ENCODE measurements at regions not wholly inside any gene's neighbourhood (a gene's known extent, or its start where the extent isn't known, plus 50 kb on each side); places are given as distances from the start of the nearest gene placed in this dataset.

DNA sequence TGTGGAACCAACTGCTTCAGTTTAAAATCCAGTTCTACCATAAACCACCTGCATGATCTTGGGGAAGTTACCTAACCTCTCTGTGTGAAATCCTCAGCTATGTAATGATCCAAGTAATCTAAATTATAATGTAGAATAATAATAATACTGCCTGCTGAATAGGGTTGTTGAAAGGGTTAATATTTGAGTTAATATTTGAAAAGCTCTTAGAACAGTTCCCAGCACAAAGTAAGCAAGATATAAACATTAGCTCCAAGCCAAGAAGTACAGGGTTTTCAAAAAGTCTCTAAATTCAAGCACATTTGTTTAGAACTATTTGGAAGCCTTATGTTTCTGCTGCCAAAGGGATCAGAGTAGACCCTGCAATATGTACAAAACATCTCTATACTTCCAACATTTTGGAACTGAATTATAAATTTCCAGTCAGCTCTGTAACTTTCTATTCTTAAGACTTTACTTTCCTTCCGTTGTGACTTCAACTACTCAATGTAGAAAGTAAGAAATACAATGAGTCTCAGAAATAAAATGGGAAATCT is 76.7 kb upstream of the FAM9C start:
- no peak overlapping the region for H3K27ac Mint-ChIP-seq (ENCODE audit: unreplicated experiment)
- peaks cover 36% of the 10 kb centered on the region for H3K4me1 Mint-ChIP-seq
- H3K9me3 Mint-ChIP-seq = peaks cover 7% of the 10 kb centered on the region

GRCh38 chrX:13120017-13120416 is 75.6 kb upstream of the FAM9C start:
- H3K4me3 Mint-ChIP-seq = no peak overlapping the region
- H3K36me3 Mint-ChIP-seq (ENCODE audit: low read depth) = no peaks in the 10 kb centered on the region
- peaks cover 7% of the 10 kb centered on the region for H3K9me3 Mint-ChIP-seq
- H3K27me3 Mint-ChIP-seq (ENCODE audit: low read depth) = no peaks in the 10 kb centered on the region
- no peak overlapping the region for H3K27ac Mint-ChIP-seq (ENCODE audit: unreplicated experiment)
- DNase-seq (ENCODE audit: low read depth, low spot score) = no peak
- H3K4me1 Mint-ChIP-seq = peaks cover 30% of the 10 kb centered on the region
- no peak for TF ChIP-seq CTCF (conservative IDR thresholded peaks at IDR 0.05)

More for the DNA sequence above, 76.7 kb upstream of the FAM9C start:
- no peaks in the 10 kb centered on the region for H3K36me3 Mint-ChIP-seq (ENCODE audit: low read depth)
- H3K4me3 Mint-ChIP-seq = no peak overlapping the region
- no peak for TF ChIP-seq CTCF (conservative IDR thresholded peaks at IDR 0.05)
- no peak for DNase-seq (ENCODE audit: low read depth, low spot score)
- no peaks in the 10 kb centered on the region for H3K27me3 Mint-ChIP-seq (ENCODE audit: low read depth)

DNA sequence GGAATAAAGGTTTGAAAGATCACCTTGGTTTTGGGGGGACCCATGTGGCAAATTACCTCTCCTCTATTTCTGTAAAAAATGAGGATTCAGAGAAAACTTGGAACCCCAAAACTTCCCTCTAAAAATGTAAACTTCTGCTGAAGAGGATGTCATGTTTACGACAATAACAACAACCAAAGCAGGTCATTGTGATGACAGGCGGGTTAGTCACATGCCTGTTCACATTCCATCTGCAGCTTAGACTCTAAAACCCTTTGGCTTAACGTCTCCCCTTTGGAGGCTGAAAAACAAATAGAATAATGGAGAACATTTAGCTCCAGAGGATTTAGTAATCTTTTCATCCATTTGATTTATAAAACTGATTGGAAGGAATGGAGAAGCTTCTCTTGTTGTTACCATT is 75.0 kb upstream of the FAM9C start:
- Mint-ChIP-seq H3K36me3 (ENCODE audit: low read depth) (no peaks in the 10 kb centered on the region), H3K4me3 (no peak overlapping the region), H3K27ac (ENCODE audit: unreplicated experiment) (no peak overlapping the region), H3K9me3 (peaks cover 10% of the 10 kb centered on the region), H3K27me3 (ENCODE audit: low read depth) (no peaks in the 10 kb centered on the region), H3K4me1 (peaks cover 24% of the 10 kb centered on the region)
- no peak for DNase-seq (ENCODE audit: low read depth, low spot score)
- no peak for TF ChIP-seq CTCF (conservative IDR thresholded peaks at IDR 0.05)

- Mint-ChIP-seq H3K27ac (ENCODE audit: unreplicated experiment) (no peak overlapping the region), H3K27me3 (ENCODE audit: low read depth) (no peaks in the 10 kb centered on the region), H3K36me3 (ENCODE audit: low read depth) (no peaks in the 10 kb centered on the region), H3K9me3 (peaks cover 12% of the 10 kb centered on the region), H3K4me3 (no peak overlapping the region), H3K4me1 (peaks cover 13% of the 10 kb centered on the region)
- DNase-seq (ENCODE audit: low read depth, low spot score) = no peak
- TF ChIP-seq CTCF (conservative IDR thresholded peaks at IDR 0.05) = no peak
Measured at GRCh38 chrX:13115146-13115855, 70.9 kb upstream of the FAM9C start.

DNA sequence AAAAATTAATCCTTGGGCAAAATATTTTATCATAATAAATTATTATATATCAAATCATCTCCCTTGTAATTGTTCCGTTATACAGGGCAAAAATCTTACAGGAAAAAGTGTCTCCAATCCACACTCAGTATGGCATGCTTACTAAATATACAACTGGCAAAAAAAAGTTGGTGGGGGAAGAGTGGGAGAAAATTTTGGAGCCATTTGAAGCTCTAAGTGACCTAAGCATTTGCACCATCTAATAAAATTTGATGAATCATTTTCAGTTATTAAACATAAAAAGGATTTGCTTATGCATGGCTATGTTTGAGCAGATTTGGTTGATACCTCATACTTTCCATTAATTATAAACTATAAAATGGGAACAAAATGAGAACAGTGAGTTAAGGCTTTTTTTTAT is 68.1 kb upstream of the FAM9C start:
- no peaks in the 10 kb centered on the region for H3K27me3 Mint-ChIP-seq (ENCODE audit: low read depth)
- DNase-seq (ENCODE audit: low read depth, low spot score) = no peak

More for the DNA sequence above, 68.1 kb upstream of the FAM9C start:
- TF ChIP-seq CTCF (conservative IDR thresholded peaks at IDR 0.05) = no peak
- no peak overlapping the region for H3K4me3 Mint-ChIP-seq
- peaks cover 5% of the 10 kb centered on the region for H3K4me1 Mint-ChIP-seq
- H3K27ac Mint-ChIP-seq (ENCODE audit: unreplicated experiment) = no peak overlapping the region
- H3K9me3 Mint-ChIP-seq = peaks cover 11% of the 10 kb centered on the region
- no peaks in the 10 kb centered on the region for H3K36me3 Mint-ChIP-seq (ENCODE audit: low read depth)
